ENCODE measurements at regions not wholly inside any gene's neighbourhood (a gene's known extent, or its start where the extent isn't known, plus 50 kb on each side); places are given as distances from the start of the nearest gene placed in this dataset.

DNA sequence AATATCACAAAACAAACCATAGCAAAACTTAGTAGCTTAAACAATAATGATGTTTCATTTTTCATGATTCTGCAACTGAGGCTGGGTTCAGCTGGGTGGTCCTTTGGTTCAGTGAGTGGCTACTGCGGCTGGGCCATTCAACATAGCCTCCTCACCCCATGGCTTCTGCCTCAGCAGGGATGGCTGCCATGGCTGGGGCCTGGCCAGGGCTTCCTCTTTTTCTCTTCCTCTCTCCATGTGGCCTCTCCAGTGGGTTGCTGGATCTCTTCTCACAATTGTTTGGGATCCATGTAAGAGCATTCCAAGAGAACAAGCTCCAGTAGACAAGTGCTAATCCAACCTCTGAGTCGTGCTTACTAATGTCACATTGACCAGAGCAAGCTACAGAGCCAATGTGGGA lies 248.6 kb upstream of the PLET1 start:
- Mint-ChIP-seq H3K4me3 (no peak overlapping the region), H3K27me3 (peaks cover 3% of the 10 kb centered on the region), H3K4me1 (ENCODE audit: low read depth) (no peaks in the 10 kb centered on the region), H3K27ac (no peak overlapping the region), H3K9me3 (no peaks in the 10 kb centered on the region), H3K36me3 (ENCODE audit: low read depth) (no peaks in the 10 kb centered on the region)
- no peak for DNase-seq
- Histone ChIP-seq H3K4me1 (ENCODE audit: insufficient read depth, low read length) (no peaks in the 10 kb centered on the region), H3K4me3 (ENCODE audit: low read length) (no peak overlapping the region), H3K36me3 (ENCODE audit: insufficient read depth, low read length) (no peaks in the 10 kb centered on the region), H3K27me3 (ENCODE audit: control insufficient read depth in 1 of 2, insufficient read depth in 2 of 2, low read length in 2 of 2) (peaks cover 0 to 4% of the 10 kb centered on the region in 2 experiments), H3K9me3 (ENCODE audit: control insufficient read depth in 1 of 2, insufficient read depth in 1 of 2, low read length in 2 of 2) (peaks cover 0 to 3% of the 10 kb centered on the region in 2 experiments), H3K27ac (ENCODE audit: low read depth in 1 of 2, low read length in 2 of 2) (no peak overlapping the region)
- ChIA-PET CTCF (no interaction called here), POLR2A (no interaction called here)
- ATAC-seq (ENCODE audit: poor library complexity): no peak
- TF ChIP-seq CTCF (IDR thresholded peaks at IDR 0.05): no peak
- intact Hi-C loops (cut with DNase I, micrococcal nuclease): no loop called here

DNA sequence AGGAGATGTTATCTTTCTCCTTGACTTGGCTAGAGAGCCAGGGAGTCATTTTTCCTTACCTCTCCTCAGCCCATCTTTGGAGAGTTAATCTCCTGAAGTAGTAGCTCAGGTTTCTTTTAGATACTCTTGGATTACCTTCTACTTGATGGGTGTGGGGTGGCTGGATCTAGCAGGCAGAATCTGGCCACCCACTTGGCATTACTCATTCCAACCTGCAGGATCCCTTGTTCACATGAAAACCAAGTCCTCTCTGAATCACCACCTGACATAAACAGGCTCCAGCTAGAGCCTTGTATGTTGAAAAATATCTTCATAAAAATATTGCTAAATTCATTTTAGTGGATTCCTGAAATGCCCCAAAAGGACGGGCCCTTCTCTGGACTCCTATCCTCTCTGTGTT lies 250.6 kb upstream of the PLET1 start:
- no peak overlapping the region for H3K4me3 ChIP-seq (ENCODE audit: low read length)
- no peak for ATAC-seq (ENCODE audit: poor library complexity)
- H3K27me3 ChIP-seq (ENCODE audit: control insufficient read depth in 1 of 2, insufficient read depth in 2 of 2, low read length in 2 of 2): peaks cover 0 to 4% of the 10 kb centered on the region in 2 experiments
- no peaks in the 10 kb centered on the region for H3K4me1 ChIP-seq (ENCODE audit: insufficient read depth, low read length)
- Mint-ChIP-seq H3K27ac (no peak overlapping the region), H3K4me1 (ENCODE audit: low read depth) (no peaks in the 10 kb centered on the region), H3K9me3 (no peaks in the 10 kb centered on the region), H3K27me3 (peaks cover 3% of the 10 kb centered on the region), H3K36me3 (ENCODE audit: low read depth) (no peaks in the 10 kb centered on the region), H3K4me3 (no peak overlapping the region)
- no peak overlapping the region for H3K27ac ChIP-seq (ENCODE audit: low read depth in 1 of 2, low read length in 2 of 2)
- no peak for TF ChIP-seq CTCF (IDR thresholded peaks at IDR 0.05)
- ChIA-PET POLR2A (no interaction called here), CTCF (no interaction called here)
- intact Hi-C loops (cut with DNase I, micrococcal nuclease): no loop called here
- no peaks in the 10 kb centered on the region for H3K9me3 ChIP-seq (ENCODE audit: control insufficient read depth in 1 of 2, insufficient read depth in 1 of 2, low read length in 2 of 2)
- H3K36me3 ChIP-seq (ENCODE audit: insufficient read depth, low read length): no peaks in the 10 kb centered on the region
- DNase-seq: no peak

DNA sequence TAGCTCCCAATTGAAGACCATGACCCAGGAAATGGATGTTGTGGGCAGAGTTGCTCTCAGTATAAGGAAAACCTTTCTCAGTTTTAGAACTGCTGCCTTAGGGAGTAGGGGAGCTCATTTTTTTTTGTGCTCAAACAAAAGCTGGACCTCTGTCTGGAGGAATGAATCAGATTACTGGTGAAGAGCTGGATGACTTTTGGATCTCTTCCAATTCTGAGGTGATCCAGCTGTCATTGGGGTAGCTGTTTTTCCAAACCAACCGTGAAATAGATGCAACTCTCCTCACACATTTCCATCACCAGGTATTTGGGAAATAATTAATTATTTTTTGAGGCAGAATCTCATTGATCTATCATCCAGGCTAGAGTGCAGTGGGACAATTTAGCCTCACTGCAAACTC lies 251.3 kb upstream of the PLET1 start:
- no peak for TF ChIP-seq CTCF (IDR thresholded peaks at IDR 0.05)
- Histone ChIP-seq H3K36me3 (ENCODE audit: insufficient read depth, low read length) (no peaks in the 10 kb centered on the region), H3K4me3 (ENCODE audit: low read length) (no peak overlapping the region), H3K27me3 (ENCODE audit: control insufficient read depth in 1 of 2, insufficient read depth in 2 of 2, low read length in 2 of 2) (peaks cover 0 to 4% of the 10 kb centered on the region in 2 experiments), H3K27ac (ENCODE audit: low read depth in 1 of 2, low read length in 2 of 2) (no peak overlapping the region), H3K4me1 (ENCODE audit: insufficient read depth, low read length) (no peaks in the 10 kb centered on the region), H3K9me3 (ENCODE audit: control insufficient read depth in 1 of 2, insufficient read depth in 1 of 2, low read length in 2 of 2) (no peaks in the 10 kb centered on the region)
- CTCF ChIA-PET: no interaction called here
- intact Hi-C loops (cut with DNase I, micrococcal nuclease): no loop called here
- H3K4me1 Mint-ChIP-seq (ENCODE audit: low read depth): peaks cover 6% of the 10 kb centered on the region
- DNase-seq (no peak), ATAC-seq (ENCODE audit: poor library complexity) (no peak)
- peaks cover 3% of the 10 kb centered on the region for H3K27me3 Mint-ChIP-seq
- H3K9me3 Mint-ChIP-seq: no peaks in the 10 kb centered on the region
- H3K27ac Mint-ChIP-seq: no peak overlapping the region
- no peak overlapping the region for H3K4me3 Mint-ChIP-seq
- no peaks in the 10 kb centered on the region for H3K36me3 Mint-ChIP-seq (ENCODE audit: low read depth)
- POLR2A ChIA-PET: no interaction called here

Data from CD4-positive, alpha-beta T cell (primary cell).